ENCODE measurements at regions not wholly inside any gene's neighbourhood (a gene's known extent, or its start where the extent isn't known, plus 50 kb on each side); places are given as distances from the start of the nearest gene placed in this dataset.
A peak's percentile ranks its signal among the peaks of the same experiment; 100 is the strongest.
"Not testable (repeated sequence)": the region's sequence is repeated elsewhere in the genome, so short reads cannot be mapped to it uniquely, and the experiment has no call there.

- no peak for DNase-seq (ENCODE audit: low read depth in 2 of 2)
These were observed 399.0 kb downstream of the HTR1A start for GRCh38 chr5:63563008-63563917.

GRCh38 chr5:63555874-63556273, 406.4 kb downstream of the HTR1A start:
- no peak for DNase-seq (ENCODE audit: low read depth in 2 of 2)

GRCh38 chr5:63554191-63554590, 408.1 kb downstream of the HTR1A start:
- DNase-seq (ENCODE audit: low read depth in 2 of 2), result no peak

GRCh38 chr5:63553073-63553472, 409.2 kb downstream of the HTR1A start:
- no peak for DNase-seq (ENCODE audit: low read depth in 2 of 2)

GRCh38 chr5:63535840-63536602, 426.2 kb downstream of the HTR1A start:
- DNase-seq (ENCODE audit: low read depth in 2 of 2), result no peak

- no peak for DNase-seq (ENCODE audit: low read depth in 2 of 2)
These were observed 438.0 kb downstream of the HTR1A start for GRCh38 chr5:63524281-63524680.

GRCh38 chr5:63516006-63516405, 446.2 kb downstream of the HTR1A start:
- DNase-seq (ENCODE audit: low read depth in 2 of 2), result no peak

- no peak for DNase-seq (ENCODE audit: low read depth in 2 of 2)
These were observed 462.0 kb downstream of the HTR1A start for GRCh38 chr5:63500242-63500641.

- DNase-seq (ENCODE audit: low read depth in 2 of 2), result no peak
These were observed 467.0 kb downstream of the HTR1A start for GRCh38 chr5:63495225-63495624.

- no peak for DNase-seq (ENCODE audit: low read depth in 2 of 2)
These were observed 478.9 kb downstream of the HTR1A start for GRCh38 chr5:63483338-63483737.

GRCh38 chr5:63473335-63473967, 488.8 kb downstream of the HTR1A start:
- DNase-seq (ENCODE audit: low read depth in 2 of 2), result no peak

GRCh38 chr5:63456279-63456678, 506.0 kb downstream of the HTR1A start:
- no peak for DNase-seq (ENCODE audit: low read depth in 2 of 2)

GRCh38 chr5:63451188-63451587, 511.1 kb downstream of the HTR1A start:
- no peak for DNase-seq (ENCODE audit: low read depth in 2 of 2)

GRCh38 chr5:63439537-63439936, 522.7 kb downstream of the HTR1A start:
- no peak for DNase-seq (ENCODE audit: low read depth in 2 of 2)

- no peak for DNase-seq (ENCODE audit: low read depth in 2 of 2)
These were observed 552.5 kb downstream of the HTR1A start for GRCh38 chr5:63409737-63410136.

- no peak for DNase-seq (ENCODE audit: low read depth in 2 of 2)
These were observed 553.3 kb downstream of the HTR1A start for GRCh38 chr5:63408984-63409383.

GRCh38 chr5:63401436-63402046, 560.7 kb downstream of the HTR1A start:
- DNase-seq (ENCODE audit: low read depth in 2 of 2), result peak; percentile 45 to 61

- DNase-seq (ENCODE audit: low read depth in 2 of 2), result no peak
These were observed 562.2 kb downstream of the HTR1A start for GRCh38 chr5:63400079-63400478.

- DNase-seq (ENCODE audit: low read depth in 2 of 2), result no peak
These were observed 563.9 kb downstream of the HTR1A start for GRCh38 chr5:63398346-63398745.

- DNase-seq (ENCODE audit: low read depth in 2 of 2), result not testable (repeated sequence)
These were observed 574.1 kb downstream of the HTR1A start for GRCh38 chr5:63388188-63388587.

- DNase-seq (ENCODE audit: low read depth in 2 of 2), result no peak
These were observed 586.4 kb downstream of the HTR1A start for GRCh38 chr5:63375851-63376250.

- no peak for DNase-seq (ENCODE audit: low read depth in 2 of 2)
These were observed 588.2 kb downstream of the HTR1A start for GRCh38 chr5:63374085-63374484.

All from lung microvascular endothelial cell (primary cell).